ENCODE measurements at regions not wholly inside any gene's neighbourhood (a gene's known extent, or its start where the extent isn't known, plus 50 kb on each side); places are given as distances from the start of the nearest gene placed in this dataset.

GRCh38 chr12:77724367-77724957 is 106.2 kb upstream of the NAV3 start:
- TF ChIP-seq CTCF (IDR thresholded peaks at IDR 0.05; ENCODE audit: extremely low read depth, missing control alignments) = peak; percentile 41
- DNase-seq (ENCODE audit: low spot score) = no peak

- DNase-seq (ENCODE audit: low spot score) = no peak
- TF ChIP-seq CTCF (IDR thresholded peaks at IDR 0.05; ENCODE audit: extremely low read depth, missing control alignments) = no peak
Observed at GRCh38 chr12:77723308-77723707, 107.4 kb upstream of the NAV3 start.

- no peak for TF ChIP-seq CTCF (IDR thresholded peaks at IDR 0.05; ENCODE audit: extremely low read depth, missing control alignments)
- DNase-seq (ENCODE audit: low spot score) = no peak
Observed at GRCh38 chr12:77722536-77722935, 108.2 kb upstream of the NAV3 start.

GRCh38 chr12:77720258-77720657 is 110.4 kb upstream of the NAV3 start:
- TF ChIP-seq CTCF (IDR thresholded peaks at IDR 0.05; ENCODE audit: extremely low read depth, missing control alignments) = no peak
- no peak for DNase-seq (ENCODE audit: low spot score)

- DNase-seq (ENCODE audit: low spot score) = no peak
- TF ChIP-seq CTCF (IDR thresholded peaks at IDR 0.05; ENCODE audit: extremely low read depth, missing control alignments) = no peak
Observed at GRCh38 chr12:77710209-77710608, 120.5 kb upstream of the NAV3 start.

- no peak for TF ChIP-seq CTCF (IDR thresholded peaks at IDR 0.05; ENCODE audit: extremely low read depth, missing control alignments)
- no peak for DNase-seq (ENCODE audit: low spot score)
Observed at GRCh38 chr12:77697126-77697525, 133.6 kb upstream of the NAV3 start.

GRCh38 chr12:77696183-77696582 is 134.5 kb upstream of the NAV3 start:
- no peak for DNase-seq (ENCODE audit: low spot score)
- TF ChIP-seq CTCF (IDR thresholded peaks at IDR 0.05; ENCODE audit: extremely low read depth, missing control alignments) = no peak
